DOHH2 (cell line): ENCODE measurements at regions not wholly inside any gene's neighbourhood (a gene's known extent, or its start where the extent isn't known, plus 50 kb on each side); places are given as distances from the start of the nearest gene placed in this dataset.

Experiments
- CTCF ChIP-seq: fragments of 200-600 bp; sonication (generic); IDR thresholded peaks from one replicate; pipeline ENCODE4 v1.5.1; 2014; ENCODE audit warnings: antibody characterized with exemption, mild to moderate bottlenecking, low read depth, low read length; ENCODE audit not compliant: poor library complexity, severe bottlenecking
- EZH2phosphoT487 ChIP-seq: fragments of 200-600 bp; sonication (generic); IDR thresholded peaks from 2 replicates; pipeline ENCODE4 v1.6.1; 2017; ENCODE audit warnings: borderline replicate concordance, mild to moderate bottlenecking, antibody characterized with exemption, low read length, moderate library complexity, mixed read lengths

GRCh38 chr1:56084246-56084645, 495.1 kb downstream of the PLPP3 start:
- TF ChIP-seq EZH2phosphoT487 (no peak), CTCF (no peak)
